AG08395 (cell line): ENCODE measurements at regions not wholly inside any gene's neighbourhood (a gene's known extent, or its start where the extent isn't known, plus 50 kb on each side); places are given as distances from the start of the nearest gene placed in this dataset.
"Not testable (repeated sequence)": the region's sequence is repeated elsewhere in the genome, so short reads cannot be mapped to it uniquely, and the experiment has no call there.

ENCODE experiments used
- DNase-seq: peaks from one replicate; pipeline ENCODE4 v3.0.0; 2012; ENCODE audit warnings: mixed read lengths, low spot score

- no peak for DNase-seq
These were observed 386.8 kb upstream of the CHD1 start for GRCh38 chr5:99315413-99316183.

- no peak for DNase-seq
These were observed 385.9 kb upstream of the CHD1 start for GRCh38 chr5:99314721-99315120.

GRCh38 chr5:99308131-99308530 is 379.3 kb upstream of the CHD1 start:
- DNase-seq = no peak

GRCh38 chr5:99305045-99305580 is 376.3 kb upstream of the CHD1 start:
- DNase-seq = no peak

GRCh38 chr5:99285606-99286005 is 356.8 kb upstream of the CHD1 start:
- no peak for DNase-seq

GRCh38 chr5:99275128-99275527 is 346.3 kb upstream of the CHD1 start:
- DNase-seq = no peak

GRCh38 chr5:99272576-99272975 is 343.8 kb upstream of the CHD1 start:
- DNase-seq = no peak

GRCh38 chr5:99258819-99259218 is 330.0 kb upstream of the CHD1 start:
- DNase-seq = no peak

- DNase-seq = no peak
These were observed 319.3 kb upstream of the CHD1 start for GRCh38 chr5:99248066-99248465.

- no peak for DNase-seq
These were observed 318.5 kb upstream of the CHD1 start for GRCh38 chr5:99247346-99247745.

GRCh38 chr5:99243111-99243510 is 314.3 kb upstream of the CHD1 start:
- no peak for DNase-seq

- DNase-seq = no peak
These were observed 311.1 kb upstream of the CHD1 start for GRCh38 chr5:99239826-99240360.

GRCh38 chr5:99191206-99191745 is 262.5 kb upstream of the CHD1 start:
- no peak for DNase-seq

- DNase-seq = no peak
These were observed 258.8 kb upstream of the CHD1 start for GRCh38 chr5:99187611-99188010.

GRCh38 chr5:99179206-99179605 is 250.4 kb upstream of the CHD1 start:
- no peak for DNase-seq

- no peak for DNase-seq
These were observed 249.0 kb upstream of the CHD1 start for GRCh38 chr5:99177796-99178195.

- DNase-seq = no peak
These were observed 247.4 kb upstream of the CHD1 start for GRCh38 chr5:99176186-99176585.

- DNase-seq = no peak
These were observed 240.5 kb upstream of the CHD1 start for GRCh38 chr5:99169309-99169708.

GRCh38 chr5:99161538-99161937 is 232.7 kb upstream of the CHD1 start:
- not testable (repeated sequence) for DNase-seq

- no peak for DNase-seq
These were observed 227.9 kb upstream of the CHD1 start for GRCh38 chr5:99156688-99157087.

- DNase-seq = not testable (repeated sequence)
These were observed 214.5 kb upstream of the CHD1 start for GRCh38 chr5:99143283-99143795.

- DNase-seq = no peak
These were observed 212.8 kb upstream of the CHD1 start for GRCh38 chr5:99141534-99142128.

GRCh38 chr5:99138911-99139310 is 210.1 kb upstream of the CHD1 start:
- DNase-seq = no peak
